SIG-M5 treated with dmso at 0.1 percent for 504 hours (cell line): ENCODE measurements at regions not wholly inside any gene's neighbourhood (a gene's known extent, or its start where the extent isn't known, plus 50 kb on each side); places are given as distances from the start of the nearest gene placed in this dataset.
"Not testable (repeated sequence)": the region's sequence is repeated elsewhere in the genome, so short reads cannot be mapped to it uniquely, and the experiment has no call there.

Experiments used
- DNase-seq: peaks from one replicate; lab custom pipeline; 2025; ENCODE audit not compliant: unreplicated experiment; lab: John Stamatoyannopoulos, UW

- DNase-seq, result no peak
These were observed 1145.0 kb downstream of the RPA4 start for GRCh38 chrX:98028691-98029090.

- no peak for DNase-seq
These were observed 1146.2 kb downstream of the RPA4 start for GRCh38 chrX:98029861-98030260.

GRCh38 chrX:98057176-98057575 lies 1173.5 kb downstream of the RPA4 start:
- DNase-seq, result no peak

GRCh38 chrX:98065151-98065550 lies 1181.4 kb downstream of the RPA4 start:
- DNase-seq, result no peak

- no peak for DNase-seq
These were observed 1183.9 kb downstream of the RPA4 start for GRCh38 chrX:98067611-98068010.

- DNase-seq, result no peak
These were observed 1184.4 kb downstream of the RPA4 start for GRCh38 chrX:98068024-98068580.

GRCh38 chrX:98071331-98071730 lies 1187.6 kb downstream of the RPA4 start:
- DNase-seq, result no peak

GRCh38 chrX:98077440-98077839 lies 1193.7 kb downstream of the RPA4 start:
- DNase-seq, result no peak

GRCh38 chrX:98111684-98112083 lies 1228.0 kb downstream of the RPA4 start:
- no peak for DNase-seq

GRCh38 chrX:98114021-98114420 lies 1230.3 kb downstream of the RPA4 start:
- DNase-seq, result no peak

GRCh38 chrX:98141466-98141865 lies 1257.8 kb downstream of the RPA4 start:
- no peak for DNase-seq

- DNase-seq, result no peak
These were observed 1307.3 kb downstream of the RPA4 start for GRCh38 chrX:98191003-98191402.

GRCh38 chrX:98194036-98194435 lies 1310.3 kb downstream of the RPA4 start:
- DNase-seq, result no peak

- DNase-seq, result no peak
These were observed 1320.1 kb downstream of the RPA4 start for GRCh38 chrX:98203800-98204199.

GRCh38 chrX:98207947-98208346 lies 1324.2 kb downstream of the RPA4 start:
- DNase-seq, result no peak

GRCh38 chrX:98231003-98231402 lies 1347.3 kb downstream of the RPA4 start:
- DNase-seq, result no peak

- not testable (repeated sequence) for DNase-seq
These were observed 1356.4 kb downstream of the RPA4 start for GRCh38 chrX:98240061-98240460.

GRCh38 chrX:98263135-98263534 lies 1379.4 kb downstream of the RPA4 start:
- no peak for DNase-seq

- no peak for DNase-seq
These were observed 1406.0 kb downstream of the RPA4 start for GRCh38 chrX:98289726-98290125.

- DNase-seq, result no peak
These were observed 1410.6 kb downstream of the RPA4 start for GRCh38 chrX:98294310-98294709.

GRCh38 chrX:98296129-98296528 lies 1412.4 kb downstream of the RPA4 start:
- DNase-seq, result no peak

GRCh38 chrX:98299785-98300184 lies 1416.1 kb downstream of the RPA4 start:
- DNase-seq, result no peak

GRCh38 chrX:98300536-98300935 lies 1416.8 kb downstream of the RPA4 start:
- not testable (repeated sequence) for DNase-seq

- no peak for DNase-seq
These were observed 1447.7 kb downstream of the RPA4 start for GRCh38 chrX:98331407-98331806.
